ENCODE measurements at regions not wholly inside any gene's neighbourhood (a gene's known extent, or its start where the extent isn't known, plus 50 kb on each side); places are given as distances from the start of the nearest gene placed in this dataset.

- no peak for DNase-seq (ENCODE audit: low read depth)
Measured at GRCh38 chr10:21326594-21327288, 198.7 kb downstream of the SKIDA1 start.

- no peak for DNase-seq (ENCODE audit: low read depth)
Measured at GRCh38 chr10:21318540-21319167, 206.8 kb downstream of the SKIDA1 start.

GRCh38 chr10:21317902-21318301 is 207.6 kb downstream of the SKIDA1 start:
- no peak for DNase-seq (ENCODE audit: low read depth)

- DNase-seq (ENCODE audit: low read depth), result no peak
Measured at GRCh38 chr10:21315645-21316220, 209.7 kb downstream of the SKIDA1 start.

- DNase-seq (ENCODE audit: low read depth), result no peak
Measured at GRCh38 chr10:21314906-21315644, 210.4 kb downstream of the SKIDA1 start.

GRCh38 chr10:21314111-21314626 is 211.3 kb downstream of the SKIDA1 start:
- DNase-seq (ENCODE audit: low read depth), result no peak

GRCh38 chr10:21313691-21314090 is 211.8 kb downstream of the SKIDA1 start:
- no peak for DNase-seq (ENCODE audit: low read depth)

- no peak for DNase-seq (ENCODE audit: low read depth)
Measured at GRCh38 chr10:21311426-21311825, 214.1 kb downstream of the SKIDA1 start.

- no peak for DNase-seq (ENCODE audit: low read depth)
Measured at GRCh38 chr10:21309427-21309826, 216.1 kb downstream of the SKIDA1 start.

GRCh38 chr10:21308946-21309345 is 216.5 kb downstream of the SKIDA1 start:
- no peak for DNase-seq (ENCODE audit: low read depth)

- DNase-seq (ENCODE audit: low read depth), result no peak
Measured at GRCh38 chr10:21308018-21308417, 217.5 kb downstream of the SKIDA1 start.

GRCh38 chr10:21304608-21305007 is 220.9 kb downstream of the SKIDA1 start:
- no peak for DNase-seq (ENCODE audit: low read depth)

- no peak for DNase-seq (ENCODE audit: low read depth)
Measured at GRCh38 chr10:21304198-21304597, 221.3 kb downstream of the SKIDA1 start.

- no peak for DNase-seq (ENCODE audit: low read depth)
Measured at GRCh38 chr10:21300551-21300950, 224.9 kb downstream of the SKIDA1 start.

- DNase-seq (ENCODE audit: low read depth), result no peak
Measured at GRCh38 chr10:21299330-21299729, 226.2 kb downstream of the SKIDA1 start.

- DNase-seq (ENCODE audit: low read depth), result no peak
Measured at GRCh38 chr10:21298701-21299100, 226.8 kb downstream of the SKIDA1 start.

- DNase-seq (ENCODE audit: low read depth), result no peak
Measured at GRCh38 chr10:21297603-21298383, 227.7 kb downstream of the SKIDA1 start.

- no peak for DNase-seq (ENCODE audit: low read depth)
Measured at GRCh38 chr10:21296575-21297355, 228.7 kb downstream of the SKIDA1 start.

- no peak for DNase-seq (ENCODE audit: low read depth)
Measured at GRCh38 chr10:21293518-21294356, 231.7 kb downstream of the SKIDA1 start.
